Rectal smooth muscle tissue (tissue), 1 donor: ENCODE measurements at regions not wholly inside any gene's neighbourhood (a gene's known extent, or its start where the extent isn't known, plus 50 kb on each side); places are given as distances from the start of the nearest gene placed in this dataset.
"Not testable (repeated sequence)": the region's sequence is repeated elsewhere in the genome, so short reads cannot be mapped to it uniquely, and the experiment has no call there.

Experiments used
- H3K27ac ChIP-seq: one replicate; pipeline ENCODE4 v1.7.0; 2013; ENCODE audit warnings: low read depth, low read length, inconsistent platforms
- H3K27me3 ChIP-seq: one replicate; pipeline ENCODE4 v1.7.0; 2013; ENCODE audit warnings: low read length; ENCODE audit not compliant: control insufficient read depth, insufficient read depth
- H3K36me3 ChIP-seq: one replicate; pipeline ENCODE4 v1.7.0; 2013; ENCODE audit warnings: low read length; ENCODE audit not compliant: control insufficient read depth, insufficient read depth
- H3K4me1 ChIP-seq: one replicate; pipeline ENCODE4 v1.7.0; 2013; ENCODE audit warnings: low read length; ENCODE audit not compliant: control insufficient read depth, insufficient read depth
- H3K4me3 ChIP-seq: one replicate; pipeline ENCODE4 v1.7.0; 2013; ENCODE audit warnings: low read length
- H3K9ac ChIP-seq: one replicate; pipeline ENCODE4 v1.7.0; 2013; ENCODE audit warnings: low read length

GRCh38 chr16:47884116-47884725 lies 271.6 kb downstream of the ABCC12 start:
- Histone ChIP-seq H3K9ac (no peak overlapping the region), H3K27ac (no peak overlapping the region), H3K36me3 (no peaks in the 10 kb centered on the region), H3K27me3 (no peaks in the 10 kb centered on the region), H3K4me1 (no peaks in the 10 kb centered on the region), H3K4me3 (no peak overlapping the region)

- H3K4me3 ChIP-seq, result no peak overlapping the region
- no peak overlapping the region for H3K27ac ChIP-seq
- no peaks in the 10 kb centered on the region for H3K4me1 ChIP-seq
- no peaks in the 10 kb centered on the region for H3K36me3 ChIP-seq
- no peaks in the 10 kb centered on the region for H3K27me3 ChIP-seq
- H3K9ac ChIP-seq, result no peak overlapping the region
Measured at GRCh38 chr16:47881574-47881973, 274.2 kb downstream of the ABCC12 start.

- Histone ChIP-seq H3K27me3 (no peaks in the 10 kb centered on the region), H3K4me1 (no peaks in the 10 kb centered on the region), H3K36me3 (no peaks in the 10 kb centered on the region), H3K9ac (no peak overlapping the region), H3K4me3 (no peak overlapping the region), H3K27ac (no peak overlapping the region)
Measured at GRCh38 chr16:47880653-47881052, 275.1 kb downstream of the ABCC12 start.

GRCh38 chr16:47877166-47877565 lies 278.6 kb downstream of the ABCC12 start:
- H3K4me1 ChIP-seq, result no peaks in the 10 kb centered on the region
- H3K4me3 ChIP-seq, result no peak overlapping the region
- H3K36me3 ChIP-seq, result no peaks in the 10 kb centered on the region
- H3K27me3 ChIP-seq, result no peaks in the 10 kb centered on the region
- no peak overlapping the region for H3K9ac ChIP-seq
- H3K27ac ChIP-seq, result no peak overlapping the region

GRCh38 chr16:47876511-47876910 lies 279.3 kb downstream of the ABCC12 start:
- no peak overlapping the region for H3K4me3 ChIP-seq
- no peak overlapping the region for H3K9ac ChIP-seq
- H3K36me3 ChIP-seq, result no peaks in the 10 kb centered on the region
- H3K27ac ChIP-seq, result no peak overlapping the region
- H3K4me1 ChIP-seq, result no peaks in the 10 kb centered on the region
- no peaks in the 10 kb centered on the region for H3K27me3 ChIP-seq

GRCh38 chr16:47873434-47873833 lies 282.4 kb downstream of the ABCC12 start:
- H3K36me3 ChIP-seq, result no peaks in the 10 kb centered on the region
- no peaks in the 10 kb centered on the region for H3K27me3 ChIP-seq
- H3K9ac ChIP-seq, result no peak overlapping the region
- H3K4me1 ChIP-seq, result no peaks in the 10 kb centered on the region
- H3K27ac ChIP-seq, result no peak overlapping the region
- no peak overlapping the region for H3K4me3 ChIP-seq

GRCh38 chr16:47872225-47872624 lies 283.6 kb downstream of the ABCC12 start:
- Histone ChIP-seq H3K9ac (no peak overlapping the region), H3K27me3 (no peaks in the 10 kb centered on the region), H3K4me3 (no peak overlapping the region), H3K4me1 (no peaks in the 10 kb centered on the region), H3K27ac (no peak overlapping the region), H3K36me3 (no peaks in the 10 kb centered on the region)

- Histone ChIP-seq H3K4me3 (no peak overlapping the region), H3K27me3 (no peaks in the 10 kb centered on the region), H3K36me3 (no peaks in the 10 kb centered on the region), H3K27ac (no peak overlapping the region), H3K9ac (no peak overlapping the region), H3K4me1 (no peaks in the 10 kb centered on the region)
Measured at GRCh38 chr16:47866423-47866822, 289.4 kb downstream of the ABCC12 start.

- H3K4me1 ChIP-seq, result no peaks in the 10 kb centered on the region
- H3K27me3 ChIP-seq, result no peaks in the 10 kb centered on the region
- H3K36me3 ChIP-seq, result no peaks in the 10 kb centered on the region
- H3K4me3 ChIP-seq, result no peak overlapping the region
- H3K9ac ChIP-seq, result no peak overlapping the region
- H3K27ac ChIP-seq, result no peak overlapping the region
Measured at GRCh38 chr16:47865337-47865855, 290.4 kb downstream of the ABCC12 start.

- not testable (repeated sequence) for H3K27me3 ChIP-seq
Measured at GRCh38 chr16:47864262-47864661, 291.5 kb downstream of the ABCC12 start.

GRCh38 chr16:47861999-47862398 lies 293.8 kb downstream of the ABCC12 start:
- Histone ChIP-seq H3K9ac (no peak overlapping the region), H3K4me1 (no peaks in the 10 kb centered on the region), H3K4me3 (no peak overlapping the region), H3K27ac (no peak overlapping the region), H3K27me3 (no peaks in the 10 kb centered on the region), H3K36me3 (no peaks in the 10 kb centered on the region)

More at GRCh38 chr16:47864262-47864661, 291.5 kb downstream of the ABCC12 start:
- not testable (repeated sequence) for H3K4me1 ChIP-seq, H3K36me3 ChIP-seq, H3K4me3 ChIP-seq, H3K27ac ChIP-seq, H3K9ac ChIP-seq

GRCh38 chr16:47858333-47858982 lies 297.3 kb downstream of the ABCC12 start:
- Histone ChIP-seq H3K27me3 (no peaks in the 10 kb centered on the region), H3K4me1 (no peaks in the 10 kb centered on the region), H3K27ac (no peak overlapping the region), H3K36me3 (no peaks in the 10 kb centered on the region), H3K4me3 (no peak overlapping the region), H3K9ac (no peak overlapping the region)

GRCh38 chr16:47855431-47855830 lies 300.4 kb downstream of the ABCC12 start:
- no peaks in the 10 kb centered on the region for H3K36me3 ChIP-seq
- no peak overlapping the region for H3K4me3 ChIP-seq
- H3K9ac ChIP-seq, result no peak overlapping the region
- no peak overlapping the region for H3K27ac ChIP-seq
- no peaks in the 10 kb centered on the region for H3K27me3 ChIP-seq
- H3K4me1 ChIP-seq, result no peaks in the 10 kb centered on the region
